IPS-18a (cell line): ENCODE measurements at regions not wholly inside any gene's neighbourhood (a gene's known extent, or its start where the extent isn't known, plus 50 kb on each side); places are given as distances from the start of the nearest gene placed in this dataset.
"Not testable (repeated sequence)": the region's sequence is repeated elsewhere in the genome, so short reads cannot be mapped to it uniquely, and the experiment has no call there.

Source experiments
- H3K27ac ChIP-seq: one replicate; pipeline ENCODE4 v1.5.1; 2013; ENCODE audit warnings: low read length
- H3K27me3 ChIP-seq: one replicate; pipeline ENCODE4 v1.6.1; 2013; ENCODE audit warnings: mild to moderate bottlenecking, low read length; ENCODE audit not compliant: control insufficient read depth, insufficient read depth
- H3K36me3 ChIP-seq: one replicate; pipeline ENCODE4 v1.6.1; 2013; ENCODE audit warnings: low read depth, low read length; ENCODE audit not compliant: control insufficient read depth
- H3K4me1 ChIP-seq: one replicate; pipeline ENCODE4 v1.6.1; 2013; ENCODE audit warnings: low read depth, low read length; ENCODE audit not compliant: control insufficient read depth
- H3K4me3 ChIP-seq: one replicate; pipeline ENCODE4 v1.5.1; 2013; ENCODE audit warnings: low read length
- H3K9ac ChIP-seq: one replicate; pipeline ENCODE4 v1.6.1; 2013; ENCODE audit warnings: mild to moderate bottlenecking, low read length, moderate library complexity
- H3K9me3 ChIP-seq: one replicate; pipeline ENCODE4 v1.6.1; 2013; ENCODE audit warnings: low read depth, low read length; ENCODE audit not compliant: control insufficient read depth

DNA sequence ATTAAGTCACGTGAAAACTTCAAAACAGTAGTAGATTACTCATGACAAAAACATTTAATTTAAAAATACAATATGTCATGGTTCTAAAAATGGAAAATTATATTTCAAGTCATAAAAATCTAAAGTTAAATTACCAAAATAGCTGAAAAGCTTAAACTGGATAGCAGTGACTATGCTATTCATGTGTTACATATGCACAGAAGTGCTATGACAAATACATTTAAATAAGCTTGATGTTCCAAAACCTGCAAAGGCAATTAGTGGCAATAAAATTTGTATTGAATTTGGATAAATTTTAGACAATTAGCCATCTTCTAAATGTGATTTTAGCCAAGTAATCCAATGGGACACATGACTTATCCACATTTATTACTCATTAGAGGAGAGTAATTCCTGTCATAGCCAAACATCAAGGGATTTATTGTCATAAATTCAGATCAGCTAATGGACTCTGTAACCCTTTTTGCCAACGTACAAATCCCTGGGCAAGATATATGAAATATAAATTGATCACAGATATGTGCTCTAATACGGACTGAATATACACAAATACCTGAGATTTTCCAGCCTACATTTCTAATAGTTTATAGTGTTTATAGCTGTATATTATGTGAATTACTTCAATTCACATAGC, 419.4 kb downstream of the ISL1 start:
- Histone ChIP-seq H3K36me3 (no peaks in the 10 kb centered on the region), H3K27ac (no peak overlapping the region), H3K27me3 (no peaks in the 10 kb centered on the region), H3K9me3 (no peaks in the 10 kb centered on the region), H3K9ac (no peak overlapping the region), H3K4me1 (no peaks in the 10 kb centered on the region), H3K4me3 (no peak overlapping the region)

DNA sequence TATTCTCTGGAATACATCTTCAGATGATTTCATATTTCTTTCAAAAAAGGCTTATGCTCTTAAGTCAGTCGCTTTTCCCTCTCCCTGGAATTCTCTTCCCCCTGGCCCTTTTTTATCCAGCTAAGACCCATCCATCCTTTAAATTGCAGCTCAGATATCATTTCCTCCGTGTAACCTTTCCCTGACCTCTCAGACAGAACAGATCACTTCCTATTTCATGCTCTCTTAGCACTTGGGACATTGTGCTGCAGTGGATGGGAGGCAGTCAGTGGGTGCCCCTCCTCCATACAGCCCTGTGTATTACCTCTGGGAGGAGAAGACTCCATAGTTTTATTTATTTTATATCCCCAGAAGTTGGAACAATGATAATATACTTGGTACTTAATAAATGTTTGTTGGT, 423.4 kb downstream of the ISL1 start:
- H3K9me3 ChIP-seq, result no peaks in the 10 kb centered on the region
- H3K9ac ChIP-seq, result no peak overlapping the region
- no peaks in the 10 kb centered on the region for H3K36me3 ChIP-seq
- no peak overlapping the region for H3K4me3 ChIP-seq
- no peaks in the 10 kb centered on the region for H3K4me1 ChIP-seq
- no peak overlapping the region for H3K27ac ChIP-seq
- H3K27me3 ChIP-seq, result no peaks in the 10 kb centered on the region

DNA sequence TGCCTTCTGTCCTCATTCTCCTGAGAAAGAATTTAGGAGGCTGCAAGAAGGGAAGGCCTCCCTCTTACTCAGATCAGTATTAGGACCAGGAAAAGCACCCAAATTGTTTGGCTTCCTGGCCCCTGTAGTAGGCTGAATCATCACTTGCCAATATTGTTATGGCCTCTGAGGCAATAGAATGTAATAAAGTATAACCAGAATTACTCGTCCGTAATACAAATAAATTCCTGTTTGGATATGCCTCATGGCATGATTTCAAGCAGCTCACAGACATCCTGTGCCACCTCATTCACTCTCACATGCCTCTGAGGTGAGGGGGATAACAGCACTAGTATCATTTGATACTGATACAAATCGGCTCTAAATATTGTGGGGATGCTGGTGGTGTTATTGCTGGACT, 427.3 kb downstream of the ISL1 start:
- H3K9ac ChIP-seq, result no peak overlapping the region
- H3K4me1 ChIP-seq, result no peaks in the 10 kb centered on the region
- H3K27me3 ChIP-seq, result no peaks in the 10 kb centered on the region
- no peak overlapping the region for H3K27ac ChIP-seq
- H3K4me3 ChIP-seq, result no peak overlapping the region
- no peaks in the 10 kb centered on the region for H3K9me3 ChIP-seq
- H3K36me3 ChIP-seq, result no peaks in the 10 kb centered on the region

DNA sequence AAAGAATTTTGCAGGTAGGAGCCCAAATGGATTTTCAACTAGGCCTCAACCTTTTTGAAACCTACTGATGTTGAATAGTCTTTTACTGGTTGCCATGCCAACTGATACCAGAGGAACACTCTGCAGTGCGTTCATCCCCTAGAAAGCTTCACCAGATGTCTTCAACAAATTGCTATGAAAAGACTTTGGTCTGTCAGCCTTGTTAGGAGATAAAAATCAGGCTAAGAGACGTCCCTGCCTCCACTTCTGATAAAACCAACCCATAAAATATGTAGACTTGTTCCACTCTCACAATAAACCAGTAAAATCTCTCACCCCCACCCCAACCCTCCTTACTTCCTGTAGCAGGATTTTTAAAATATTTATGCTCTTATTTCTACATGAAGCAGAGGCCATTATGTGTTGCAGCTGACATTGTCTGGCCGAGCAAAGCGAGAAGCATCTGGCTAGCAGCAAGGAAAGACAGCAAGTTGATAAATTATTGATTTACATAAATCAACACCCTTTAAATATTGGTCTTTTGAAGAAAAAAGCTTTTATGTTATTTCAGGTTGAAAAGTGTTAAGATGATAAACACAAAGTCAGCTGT, 428.7 kb downstream of the ISL1 start:
- Histone ChIP-seq H3K4me3 (no peak overlapping the region), H3K27ac (no peak overlapping the region), H3K9me3 (no peaks in the 10 kb centered on the region), H3K27me3 (no peaks in the 10 kb centered on the region), H3K4me1 (no peaks in the 10 kb centered on the region), H3K9ac (no peak overlapping the region), H3K36me3 (no peaks in the 10 kb centered on the region)

DNA sequence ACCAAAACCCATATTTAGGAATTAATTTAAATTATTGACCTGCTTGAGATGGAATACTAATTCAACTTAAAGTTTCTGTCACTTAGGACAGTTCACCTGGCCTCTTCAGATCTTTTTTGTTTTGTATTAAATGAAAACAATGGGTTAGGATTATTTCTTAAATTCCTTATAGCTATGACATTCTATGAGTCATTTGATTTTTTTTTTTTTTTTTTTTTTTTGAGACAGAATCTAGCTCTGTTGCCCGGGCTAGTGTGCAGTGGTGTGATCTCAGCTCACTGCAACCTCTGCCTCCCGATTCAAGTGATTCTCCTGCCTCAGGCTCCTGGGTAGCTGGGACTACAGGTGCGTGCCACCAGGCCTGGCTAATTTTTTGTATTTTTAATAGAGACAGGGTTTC, 431.6 kb downstream of the ISL1 start:
- H3K4me3 ChIP-seq, H3K27ac ChIP-seq, H3K9ac ChIP-seq, H3K9me3 ChIP-seq, H3K27me3 ChIP-seq, H3K4me1 ChIP-seq, H3K36me3 ChIP-seq: not testable (repeated sequence)

DNA sequence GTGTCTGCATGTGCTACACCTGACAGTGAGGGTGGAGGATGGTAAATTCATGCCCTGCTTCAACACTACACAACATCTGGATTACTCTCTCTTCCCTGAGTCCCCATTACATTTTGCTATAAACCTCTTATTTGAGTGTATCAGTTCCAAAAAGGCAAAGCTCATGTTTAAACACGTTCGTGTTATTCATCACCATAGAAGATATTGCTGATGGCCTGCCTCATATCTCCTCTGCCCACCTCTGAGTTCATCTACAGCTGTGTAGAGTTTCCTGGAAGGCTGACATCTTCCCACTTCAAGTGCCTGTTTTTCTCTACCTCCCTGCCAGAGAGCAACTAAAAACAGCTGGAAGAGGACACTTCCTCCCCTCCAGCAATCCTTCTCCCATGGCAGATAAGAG, 433.2 kb downstream of the ISL1 start:
- no peaks in the 10 kb centered on the region for H3K27me3 ChIP-seq

DNA sequence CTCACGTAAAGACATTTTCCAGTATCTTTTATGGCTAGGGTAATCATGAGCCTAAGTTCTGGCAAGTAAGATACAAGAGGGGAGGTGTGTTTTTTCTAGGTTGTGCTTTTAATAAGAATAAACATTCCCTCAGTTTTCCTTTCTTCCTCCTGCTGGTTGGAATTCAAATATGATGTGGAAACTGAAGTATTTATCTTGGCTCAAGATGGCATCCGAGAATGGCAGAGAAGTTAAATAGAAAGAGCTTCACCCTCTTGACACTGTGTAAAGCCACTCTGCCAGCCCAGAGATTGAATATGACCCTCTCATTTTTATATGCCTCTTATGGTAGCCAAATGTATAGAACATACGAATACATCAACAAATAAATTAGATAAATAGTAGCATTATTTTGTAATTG, 438.4 kb downstream of the ISL1 start:
- no peaks in the 10 kb centered on the region for H3K4me1 ChIP-seq
- no peak overlapping the region for H3K4me3 ChIP-seq
- no peaks in the 10 kb centered on the region for H3K27me3 ChIP-seq
- H3K9ac ChIP-seq, result no peak overlapping the region
- H3K36me3 ChIP-seq, result no peaks in the 10 kb centered on the region
- H3K27ac ChIP-seq, result no peak overlapping the region
- no peaks in the 10 kb centered on the region for H3K9me3 ChIP-seq

More for the DNA sequence above, 433.2 kb downstream of the ISL1 start:
- Histone ChIP-seq H3K27ac (no peak overlapping the region), H3K4me3 (no peak overlapping the region), H3K9ac (no peak overlapping the region), H3K4me1 (no peaks in the 10 kb centered on the region), H3K36me3 (no peaks in the 10 kb centered on the region), H3K9me3 (no peaks in the 10 kb centered on the region)

DNA sequence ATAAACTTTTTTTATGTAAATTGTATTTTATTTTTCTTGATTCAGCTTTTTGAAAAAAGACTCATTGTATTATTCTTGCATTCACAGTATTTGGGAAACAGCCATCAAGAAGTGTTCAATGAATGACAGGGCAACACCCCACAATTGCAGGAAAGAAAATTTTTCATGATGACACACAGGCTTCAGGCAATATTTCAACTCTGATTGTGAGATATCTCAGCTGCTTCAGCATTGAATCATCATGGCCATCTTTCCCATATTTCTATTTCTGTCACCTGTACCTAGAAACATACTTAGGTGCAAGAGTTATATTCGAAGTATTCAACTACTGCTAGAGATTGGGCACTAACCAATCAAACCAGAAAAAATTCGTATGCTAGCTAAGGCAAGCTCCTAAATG, 446.0 kb downstream of the ISL1 start:
- no peaks in the 10 kb centered on the region for H3K36me3 ChIP-seq
- H3K9ac ChIP-seq, result no peak overlapping the region
- no peak overlapping the region for H3K4me3 ChIP-seq
- H3K4me1 ChIP-seq, result no peaks in the 10 kb centered on the region
- no peak overlapping the region for H3K27ac ChIP-seq
- no peaks in the 10 kb centered on the region for H3K27me3 ChIP-seq
- no peaks in the 10 kb centered on the region for H3K9me3 ChIP-seq

DNA sequence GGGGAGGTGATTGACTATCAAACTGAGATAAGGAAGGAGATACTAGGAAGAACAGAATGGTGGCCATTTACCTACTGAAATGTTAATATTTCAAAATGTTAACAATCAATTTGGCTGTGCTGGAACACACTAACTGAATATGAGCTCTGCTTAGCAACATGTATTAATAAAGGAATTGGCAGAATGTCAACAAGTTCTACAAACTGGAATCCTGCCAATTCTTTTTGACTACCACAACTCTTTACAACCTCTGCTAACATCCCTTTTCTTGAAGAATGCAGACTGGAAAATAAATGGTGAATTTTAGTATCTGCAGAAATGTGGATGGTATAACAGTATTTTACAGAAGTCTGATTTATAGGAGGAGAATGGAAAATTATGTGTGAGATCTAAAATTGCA, 446.4 kb downstream of the ISL1 start:
- H3K27me3 ChIP-seq, result no peaks in the 10 kb centered on the region
- no peaks in the 10 kb centered on the region for H3K9me3 ChIP-seq
- no peaks in the 10 kb centered on the region for H3K4me1 ChIP-seq
- H3K36me3 ChIP-seq, result no peaks in the 10 kb centered on the region
- no peak overlapping the region for H3K27ac ChIP-seq
- H3K4me3 ChIP-seq, result no peak overlapping the region
- no peak overlapping the region for H3K9ac ChIP-seq

DNA sequence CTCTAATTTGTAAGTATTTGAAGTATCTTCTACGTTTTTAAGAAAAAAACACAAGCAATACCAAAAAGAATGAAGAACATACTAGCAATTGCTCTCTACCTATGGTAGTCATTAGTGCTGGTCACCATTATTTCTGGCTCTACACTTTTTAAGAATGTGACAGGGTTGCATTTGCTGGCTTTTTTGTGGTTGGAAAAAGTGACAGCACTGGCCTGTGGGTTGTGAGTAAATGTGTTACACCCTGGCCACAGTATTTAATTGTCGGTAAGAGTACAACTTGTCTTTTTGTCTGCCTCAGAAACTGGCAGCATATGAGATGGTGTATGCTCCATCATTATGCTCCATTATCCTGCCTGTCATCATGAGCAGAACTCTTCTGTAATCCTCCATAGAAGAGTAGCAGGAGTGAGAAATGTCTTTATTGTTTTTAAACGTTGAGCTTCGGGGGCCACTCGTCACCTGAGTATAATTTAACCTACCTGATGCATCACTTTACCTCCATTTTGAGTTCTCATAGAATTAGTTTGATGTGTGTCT, 449.8 kb downstream of the ISL1 start:
- H3K27ac ChIP-seq, result no peak overlapping the region
- H3K9me3 ChIP-seq, result no peaks in the 10 kb centered on the region
- no peaks in the 10 kb centered on the region for H3K4me1 ChIP-seq
- H3K4me3 ChIP-seq, result no peak overlapping the region
- no peaks in the 10 kb centered on the region for H3K36me3 ChIP-seq
- H3K27me3 ChIP-seq, result no peaks in the 10 kb centered on the region
- H3K9ac ChIP-seq, result no peak overlapping the region

DNA sequence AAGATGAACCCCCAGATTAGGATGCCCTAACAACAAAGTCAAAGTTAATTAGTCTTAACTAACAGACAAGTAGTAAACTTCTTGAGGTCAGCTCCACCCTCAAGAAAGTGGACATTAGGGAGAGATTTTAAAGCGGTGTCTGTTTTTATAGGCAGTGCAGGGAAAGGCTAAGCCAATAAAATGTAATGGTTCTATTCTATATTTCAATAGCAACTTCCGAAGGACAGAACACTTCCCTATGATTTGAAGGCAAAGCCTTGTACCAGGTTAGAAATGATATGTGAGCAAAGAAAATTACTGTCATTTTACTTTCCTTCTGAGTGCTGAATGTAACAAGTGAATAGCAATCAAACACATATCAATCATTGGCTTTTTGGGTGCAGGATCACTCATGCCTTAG, 455.2 kb downstream of the ISL1 start:
- Histone ChIP-seq H3K27me3 (no peaks in the 10 kb centered on the region), H3K4me1 (no peaks in the 10 kb centered on the region), H3K9ac (no peak overlapping the region), H3K9me3 (no peaks in the 10 kb centered on the region), H3K4me3 (no peak overlapping the region), H3K27ac (no peak overlapping the region), H3K36me3 (no peaks in the 10 kb centered on the region)

DNA sequence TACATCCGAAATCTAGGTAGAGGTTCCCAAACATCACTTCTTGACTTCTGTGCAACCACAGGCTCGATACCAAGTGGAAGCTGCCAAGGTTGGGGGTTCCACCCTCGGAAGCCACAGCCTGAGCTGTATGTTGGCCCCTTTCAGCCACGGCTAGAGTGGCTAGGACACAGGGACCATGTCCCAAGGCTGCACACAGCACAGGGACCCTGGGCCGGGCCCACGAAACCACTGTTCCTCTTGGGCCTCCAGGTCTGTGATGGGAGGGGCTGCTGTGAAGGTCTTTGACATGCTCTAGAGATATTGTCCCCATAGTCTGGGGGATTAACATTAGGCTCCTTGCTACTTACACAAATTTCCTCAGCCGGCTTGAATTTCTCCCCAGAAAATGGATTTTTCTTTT, 460.6 kb downstream of the ISL1 start:
- H3K9ac ChIP-seq, result no peak overlapping the region
- no peaks in the 10 kb centered on the region for H3K9me3 ChIP-seq
- no peaks in the 10 kb centered on the region for H3K36me3 ChIP-seq
- H3K4me3 ChIP-seq, result no peak overlapping the region
- no peaks in the 10 kb centered on the region for H3K4me1 ChIP-seq
- no peak overlapping the region for H3K27ac ChIP-seq
- H3K27me3 ChIP-seq, result no peaks in the 10 kb centered on the region
